A172 (cell line): ENCODE measurements at regions not wholly inside any gene's neighbourhood (a gene's known extent, or its start where the extent isn't known, plus 50 kb on each side); places are given as distances from the start of the nearest gene placed in this dataset.

Experiments
- DNase-seq: peaks from one replicate; pipeline ENCODE4 v3.0.0-alpha.2; 2015; ENCODE audit warnings: low spot score

GRCh38 chr1:189499736-189500135 lies 977.9 kb downstream of the BRINP3 start:
- peak; percentile 5 for DNase-seq

GRCh38 chr1:189500778-189501177 lies 976.9 kb downstream of the BRINP3 start:
- DNase-seq = no peak

- no peak for DNase-seq
Observed at GRCh38 chr1:189510827-189511226, 966.8 kb downstream of the BRINP3 start.

GRCh38 chr1:189513091-189513490 lies 964.6 kb downstream of the BRINP3 start:
- DNase-seq = no peak

- DNase-seq = no peak
Observed at GRCh38 chr1:189522441-189522840, 955.2 kb downstream of the BRINP3 start.

GRCh38 chr1:189524501-189524900 lies 953.2 kb downstream of the BRINP3 start:
- DNase-seq = no peak

GRCh38 chr1:189530162-189530561 lies 947.5 kb downstream of the BRINP3 start:
- no peak for DNase-seq

GRCh38 chr1:189538271-189538670 lies 939.4 kb downstream of the BRINP3 start:
- DNase-seq = no peak

- DNase-seq = no peak
Observed at GRCh38 chr1:189550498-189550897, 927.2 kb downstream of the BRINP3 start.

GRCh38 chr1:189563784-189564183 lies 913.9 kb downstream of the BRINP3 start:
- no peak for DNase-seq

GRCh38 chr1:189567890-189568289 lies 909.8 kb downstream of the BRINP3 start:
- DNase-seq = no peak

- no peak for DNase-seq
Observed at GRCh38 chr1:189596197-189596596, 881.5 kb downstream of the BRINP3 start.

GRCh38 chr1:189597083-189597482 lies 880.6 kb downstream of the BRINP3 start:
- no peak for DNase-seq

- no peak for DNase-seq
Observed at GRCh38 chr1:189605226-189605625, 872.4 kb downstream of the BRINP3 start.

- DNase-seq = no peak
Observed at GRCh38 chr1:189606047-189606446, 871.6 kb downstream of the BRINP3 start.

GRCh38 chr1:189606795-189607476 lies 870.7 kb downstream of the BRINP3 start:
- peak; percentile 78 for DNase-seq

- no peak for DNase-seq
Observed at GRCh38 chr1:189607477-189608096, 870.1 kb downstream of the BRINP3 start.

GRCh38 chr1:189609167-189609566 lies 868.5 kb downstream of the BRINP3 start:
- no peak for DNase-seq

GRCh38 chr1:189616893-189617292 lies 860.8 kb downstream of the BRINP3 start:
- peak; percentile 84 for DNase-seq

GRCh38 chr1:189619682-189620332 lies 857.9 kb downstream of the BRINP3 start:
- DNase-seq = peak; percentile 93

- no peak for DNase-seq
Observed at GRCh38 chr1:189620471-189620870, 857.2 kb downstream of the BRINP3 start.

GRCh38 chr1:189623336-189623735 lies 854.3 kb downstream of the BRINP3 start:
- DNase-seq = no peak

GRCh38 chr1:189627427-189627826 lies 850.2 kb downstream of the BRINP3 start:
- DNase-seq = no peak
